Body of pancreas (tissue), 4 donors: ENCODE measurements at regions not wholly inside any gene's neighbourhood (a gene's known extent, or its start where the extent isn't known, plus 50 kb on each side); places are given as distances from the start of the nearest gene placed in this dataset.

Experiments
- ATAC-seq: fragments of 150-250 bp; one replicate; pipeline ENCODE4 v1.9.1; 2016
- DNase-seq, 4 donors: peaks; one replicate each; pipeline ENCODE4 v3.0.0-alpha.2; 2019
- H3K27ac ChIP-seq, 4 donors: fragments of 200-600 bp; sonication (generic); 1 replicate in 3 of 4; 2 replicates in 1 of 4; pipeline versions ENCODE4 v1.5.1 to v1.6.1; 2016 to 2019; ENCODE audit warnings: mild to moderate bottlenecking in 1 of 4, mixed read lengths in 1 of 4, moderate library complexity in 1 of 4
- H3K27me3 ChIP-seq, 2 donors: fragments of 200-600 bp; sonication (generic); one replicate each; pipeline ENCODE4 v1.6.0; 2016; ENCODE audit warnings: mild to moderate bottlenecking in 1 of 2
- H3K36me3 ChIP-seq, 2 donors: fragments of 200-600 bp; sonication (generic); replicated peaks in 1 of 2; 2 replicates each; pipeline ENCODE4 v1.5.1; 2016; ENCODE audit warnings: low read depth in 2 of 2; ENCODE audit not compliant: insufficient read depth in 1 of 2
- H3K4me1 ChIP-seq: fragments of 200-600 bp; sonication (generic); one replicate; pipeline ENCODE4 v1.6.0; 2016
- H3K4me3 ChIP-seq, 2 donors: fragments of 200-600 bp; sonication (generic); 1 replicate in 1 of 2; 2 replicates in 1 of 2; pipeline ENCODE4 v1.5.1; 2016 to 2019
- H3K9me3 ChIP-seq, 3 donors: fragments of 200-600 bp; sonication (generic); 1 replicate in 2 of 3; 2 replicates in 1 of 3; pipeline ENCODE4 v1.5.1; 2016
- POLR2A ChIP-seq, 3 donors: fragments of 450-650 bp; IDR thresholded peaks; one replicate each; pipeline ENCODE4 v1.6.1; 2016; ENCODE audit warnings: antibody characterized with exemption in 3 of 3, mild to moderate bottlenecking in 2 of 3
- WGBS, 2 donors: methylation state at CpG; one replicate each; pipeline ENCODE4 v1.1.5; 2017; 5-methylcytosine and 5-hydroxymethylcytosine counted together
- intact Hi-C: fragments of 100-400 bp; cut with DNase I; formaldehyde crosslinking; loops from one replicate; pipeline ENCODE4 v1.15.1; 2023
- TF ChIP-seq, protein P1 (sequence below), 7 experiments: fragments of 450-650 bp in 4 of 7; fragments of 200-600 bp in 3 of 7; sonication (generic) in 3 of 7; IDR thresholded peaks; one replicate each; pipeline ENCODE4 v1.5.1; 2016 to 2019; ENCODE audit warnings: antibody characterized with exemption in 7 of 7

DNA sequence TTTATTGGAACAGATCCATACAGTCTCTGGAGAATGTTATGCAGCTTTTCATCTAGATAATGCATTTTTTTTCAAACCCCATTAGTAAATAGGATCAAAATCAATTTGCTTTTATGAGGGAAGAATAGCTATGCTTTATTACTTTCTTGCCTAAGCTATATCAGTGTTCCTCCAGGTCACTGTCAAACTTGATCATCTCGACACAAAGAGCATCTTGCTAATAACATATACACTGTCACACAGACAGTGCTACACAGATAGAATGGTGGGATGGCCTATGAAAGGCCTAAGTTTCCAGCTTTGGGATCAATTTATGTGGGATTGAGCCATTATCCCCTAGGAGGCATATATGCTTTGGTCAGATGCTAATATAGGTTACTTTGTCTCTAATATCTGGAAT is 862.9 kb upstream of the SPRY2 start:
- WGBS, 2 donors, result 83 to 95% methylated on average over 1 of the region's 1 CpG
- no peak for DNase-seq
- Histone ChIP-seq H3K9me3 (no peaks in the 10 kb centered on the region), H3K4me3 (no peak overlapping the region), H3K36me3 (no peaks in the 10 kb centered on the region), H3K27me3 (no peaks in the 10 kb centered on the region), H3K27ac (no peak overlapping the region), H3K4me1 (no peaks in the 10 kb centered on the region)
- no peak for TF ChIP-seq POLR2A (IDR thresholded peaks at IDR 0.05)
- TF ChIP-seq, protein P1, sequence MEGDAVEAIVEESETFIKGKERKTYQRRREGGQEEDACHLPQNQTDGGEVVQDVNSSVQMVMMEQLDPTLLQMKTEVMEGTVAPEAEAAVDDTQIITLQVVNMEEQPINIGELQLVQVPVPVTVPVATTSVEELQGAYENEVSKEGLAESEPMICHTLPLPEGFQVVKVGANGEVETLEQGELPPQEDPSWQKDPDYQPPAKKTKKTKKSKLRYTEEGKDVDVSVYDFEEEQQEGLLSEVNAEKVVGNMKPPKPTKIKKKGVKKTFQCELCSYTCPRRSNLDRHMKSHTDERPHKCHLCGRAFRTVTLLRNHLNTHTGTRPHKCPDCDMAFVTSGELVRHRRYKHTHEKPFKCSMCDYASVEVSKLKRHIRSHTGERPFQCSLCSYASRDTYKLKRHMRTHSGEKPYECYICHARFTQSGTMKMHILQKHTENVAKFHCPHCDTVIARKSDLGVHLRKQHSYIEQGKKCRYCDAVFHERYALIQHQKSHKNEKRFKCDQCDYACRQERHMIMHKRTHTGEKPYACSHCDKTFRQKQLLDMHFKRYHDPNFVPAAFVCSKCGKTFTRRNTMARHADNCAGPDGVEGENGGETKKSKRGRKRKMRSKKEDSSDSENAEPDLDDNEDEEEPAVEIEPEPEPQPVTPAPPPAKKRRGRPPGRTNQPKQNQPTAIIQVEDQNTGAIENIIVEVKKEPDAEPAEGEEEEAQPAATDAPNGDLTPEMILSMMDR (IDR thresholded peaks at IDR 0.05), result no peak
- no peak for ATAC-seq
- intact Hi-C loops, result no loop called here

DNA sequence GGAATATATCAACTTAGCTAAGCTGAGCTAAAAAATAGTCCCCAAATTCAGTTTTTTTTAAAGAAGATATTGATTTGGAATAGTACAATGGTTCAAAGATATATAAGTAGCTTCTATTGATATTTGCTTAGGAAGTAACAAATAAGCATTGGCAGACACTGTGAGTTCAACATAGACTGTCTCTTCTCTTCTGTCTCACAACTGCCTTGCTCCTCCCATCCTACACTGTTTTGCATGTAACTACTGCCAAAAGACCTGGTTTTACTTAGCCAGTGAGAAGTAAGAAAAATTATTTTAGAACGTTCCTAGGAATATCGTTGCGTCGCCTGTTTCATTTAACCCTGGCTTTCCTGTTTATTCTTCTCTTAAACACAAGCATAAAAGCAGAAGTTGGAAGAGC is 859.0 kb upstream of the SPRY2 start:
- no peak overlapping the region for H3K27ac ChIP-seq
- no peak overlapping the region for H3K4me3 ChIP-seq
- H3K27me3 ChIP-seq, result no peaks in the 10 kb centered on the region
- intact Hi-C loops, result no loop called here
- TF ChIP-seq POLR2A (IDR thresholded peaks at IDR 0.05), result no peak
- TF ChIP-seq, protein P1 (IDR thresholded peaks at IDR 0.05), result no peak
- DNase-seq (no peak), ATAC-seq (no peak)
- H3K9me3 ChIP-seq, result no peaks in the 10 kb centered on the region
- no peaks in the 10 kb centered on the region for H3K36me3 ChIP-seq
- no peaks in the 10 kb centered on the region for H3K4me1 ChIP-seq
- WGBS, 2 donors, result 70 to 71% methylated on average over 4 of the region's 4 CpGs

DNA sequence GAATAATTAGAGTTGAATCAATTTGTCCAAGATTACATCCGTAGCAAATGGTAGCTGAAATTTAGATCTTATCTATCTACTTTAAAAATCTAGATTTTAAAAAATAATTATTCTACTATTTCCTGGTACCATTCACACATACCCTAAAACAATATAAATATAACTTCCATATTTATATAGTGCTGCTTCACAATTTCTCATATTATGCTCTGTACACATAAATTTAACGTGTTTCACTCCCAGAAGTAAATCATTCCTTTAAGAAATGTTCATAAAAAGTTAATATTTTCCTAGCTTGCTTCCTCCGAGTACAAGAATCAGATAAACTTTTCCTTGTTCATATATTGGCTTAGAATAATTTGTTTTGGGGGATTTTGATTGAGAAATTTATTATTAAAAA is 857.0 kb upstream of the SPRY2 start:
- Histone ChIP-seq H3K4me1 (no peaks in the 10 kb centered on the region), H3K27me3 (no peaks in the 10 kb centered on the region), H3K9me3 (no peaks in the 10 kb centered on the region), H3K27ac (no peak overlapping the region), H3K36me3 (no peaks in the 10 kb centered on the region), H3K4me3 (no peak overlapping the region)
- 17 to 18% methylated on average over 3 of the region's 3 CpGs for WGBS, 2 donors
- ATAC-seq (no peak), DNase-seq (no peak)
- no peak for TF ChIP-seq POLR2A (IDR thresholded peaks at IDR 0.05)
- TF ChIP-seq, protein P1 (IDR thresholded peaks at IDR 0.05), result no peak
- intact Hi-C loops, result no loop called here

DNA sequence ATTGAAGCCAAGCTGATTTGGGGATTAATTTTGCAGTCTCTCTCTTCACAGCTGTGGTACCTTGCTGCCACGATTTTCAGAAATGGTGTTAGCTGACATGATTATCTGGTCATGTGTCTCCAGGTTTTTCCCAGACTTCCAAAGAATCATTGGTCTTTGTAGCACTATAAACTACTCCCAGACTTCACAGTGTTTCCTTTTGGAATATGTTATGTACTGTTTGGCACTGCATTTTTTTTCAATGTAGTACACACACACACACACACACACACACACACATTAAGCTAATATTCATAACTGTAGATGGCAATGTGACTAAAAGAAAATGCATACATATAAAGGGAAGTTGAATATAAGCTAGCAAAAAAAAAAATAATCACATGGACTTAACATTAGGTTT is 856.6 kb upstream of the SPRY2 start:
- no peak for ATAC-seq
- WGBS, 2 donors, result 41 to 43% methylated on average over 1 of the region's 1 CpG
- intact Hi-C loops, result no loop called here

DNA sequence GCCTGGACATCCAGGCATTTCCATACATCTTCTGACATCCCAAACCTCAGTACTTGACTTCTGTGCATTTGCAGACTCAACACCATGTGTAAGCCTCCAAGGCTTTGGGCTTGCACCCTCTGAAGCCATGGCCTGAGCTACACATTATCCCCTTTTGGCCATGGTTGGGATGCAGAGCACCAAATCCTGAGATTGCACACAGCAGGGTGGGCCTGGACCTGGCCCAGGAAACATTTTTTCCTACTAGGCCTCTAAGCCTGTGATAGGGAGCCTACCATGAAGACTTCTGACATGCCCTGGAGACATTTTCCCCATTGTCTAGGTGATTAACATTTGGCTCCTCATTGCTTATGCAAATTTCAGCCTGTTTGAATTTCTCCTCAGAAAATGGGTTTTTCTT is 853.4 kb upstream of the SPRY2 start:
- H3K9me3 ChIP-seq, result no peaks in the 10 kb centered on the region
- H3K36me3 ChIP-seq, result no peaks in the 10 kb centered on the region
- intact Hi-C loops, result no loop called here
- no peak for DNase-seq
- no peaks in the 10 kb centered on the region for H3K27me3 ChIP-seq
- no peak overlapping the region for H3K27ac ChIP-seq
- H3K4me1 ChIP-seq, result no peaks in the 10 kb centered on the region
- no peak overlapping the region for H3K4me3 ChIP-seq
- TF ChIP-seq, protein P1 (IDR thresholded peaks at IDR 0.05), result no peak
- TF ChIP-seq POLR2A (IDR thresholded peaks at IDR 0.05), result no peak
- ATAC-seq, result no peak

More for the DNA sequence above, 856.6 kb upstream of the SPRY2 start:
- no peak overlapping the region for H3K4me3 ChIP-seq
- no peak overlapping the region for H3K27ac ChIP-seq
- no peaks in the 10 kb centered on the region for H3K4me1 ChIP-seq
- H3K27me3 ChIP-seq, result no peaks in the 10 kb centered on the region
- TF ChIP-seq POLR2A (IDR thresholded peaks at IDR 0.05), result no peak
- TF ChIP-seq, protein P1 (IDR thresholded peaks at IDR 0.05), result no peak
- no peak for DNase-seq
- H3K36me3 ChIP-seq, result no peaks in the 10 kb centered on the region
- no peaks in the 10 kb centered on the region for H3K9me3 ChIP-seq
